ENCODE measurements at regions not wholly inside any gene's neighbourhood (a gene's known extent, or its start where the extent isn't known, plus 50 kb on each side); places are given as distances from the start of the nearest gene placed in this dataset.

GRCh38 chr10:23870651-23871610, 338.0 kb upstream of the KIAA1217 start:
- intact Hi-C loops (cut with DNase I) = no loop called here
- no peaks in the 10 kb centered on the region for H3K36me3 ChIP-seq
- no peaks in the 10 kb centered on the region for H3K27me3 ChIP-seq (ENCODE audit: low read depth)
- no peak for TF ChIP-seq CTCF (IDR thresholded peaks at IDR 0.05)
- no peak overlapping the region for H3K27ac ChIP-seq
- H3K9me3 ChIP-seq = no peaks in the 10 kb centered on the region
- no peak overlapping the region for H3K4me3 ChIP-seq
- no peaks in the 10 kb centered on the region for H3K4me1 ChIP-seq
- ATAC-seq = no peak
- DNase-seq = no peak

GRCh38 chr10:23872290-23872689, 336.6 kb upstream of the KIAA1217 start:
- no peak for ATAC-seq
- intact Hi-C loops (cut with DNase I) = no loop called here

GRCh38 chr10:23877791-23878320, 331.1 kb upstream of the KIAA1217 start:
- intact Hi-C loops (cut with DNase I) = no loop called here
- Histone ChIP-seq H3K27ac (no peak overlapping the region), H3K4me1 (no peaks in the 10 kb centered on the region), H3K36me3 (no peaks in the 10 kb centered on the region), H3K4me3 (no peak overlapping the region), H3K9me3 (no peaks in the 10 kb centered on the region), H3K27me3 (ENCODE audit: low read depth) (no peaks in the 10 kb centered on the region)
- no peak for TF ChIP-seq CTCF (IDR thresholded peaks at IDR 0.05)
- DNase-seq (no peak), ATAC-seq (no peak)

More at GRCh38 chr10:23872290-23872689, 336.6 kb upstream of the KIAA1217 start:
- Histone ChIP-seq H3K4me1 (no peaks in the 10 kb centered on the region), H3K27me3 (ENCODE audit: low read depth) (no peaks in the 10 kb centered on the region), H3K36me3 (no peaks in the 10 kb centered on the region), H3K27ac (no peak overlapping the region), H3K9me3 (no peaks in the 10 kb centered on the region), H3K4me3 (no peak overlapping the region)
- DNase-seq = no peak
- no peak for TF ChIP-seq CTCF (IDR thresholded peaks at IDR 0.05)

- Histone ChIP-seq H3K27ac (no peak overlapping the region), H3K4me3 (no peak overlapping the region), H3K9me3 (no peaks in the 10 kb centered on the region), H3K27me3 (ENCODE audit: low read depth) (no peaks in the 10 kb centered on the region), H3K36me3 (no peaks in the 10 kb centered on the region), H3K4me1 (no peaks in the 10 kb centered on the region)
- intact Hi-C loops (cut with DNase I) = no loop called here
- TF ChIP-seq CTCF (IDR thresholded peaks at IDR 0.05) = no peak
- no peak for DNase-seq
- ATAC-seq = no peak
Observed at GRCh38 chr10:23884670-23885069, 324.3 kb upstream of the KIAA1217 start.

- Histone ChIP-seq H3K27ac (no peak overlapping the region), H3K27me3 (ENCODE audit: low read depth) (no peaks in the 10 kb centered on the region), H3K4me3 (no peak overlapping the region), H3K36me3 (no peaks in the 10 kb centered on the region), H3K9me3 (no peaks in the 10 kb centered on the region), H3K4me1 (no peaks in the 10 kb centered on the region)
- TF ChIP-seq CTCF (IDR thresholded peaks at IDR 0.05) = no peak
- DNase-seq (no peak), ATAC-seq (no peak)
- intact Hi-C loops (cut with DNase I) = no loop called here
Observed at GRCh38 chr10:23885853-23886252, 323.1 kb upstream of the KIAA1217 start.

Measured in lower lobe of right lung (tissue), 2 donors.